ENCODE measurements at regions not wholly inside any gene's neighbourhood (a gene's known extent, or its start where the extent isn't known, plus 50 kb on each side); places are given as distances from the start of the nearest gene placed in this dataset.

- ChIA-PET POLR2A (ENCODE audit: low non-redundant PET) (no interaction called here), CTCF (no interaction called here)
- no peak for TF ChIP-seq CTCF (conservative IDR thresholded peaks at IDR 0.05; ENCODE audit: low read depth)
- DNase-seq (ENCODE audit: low spot score) = no peak
- no peak overlapping the region for H3K27ac ChIP-seq
Observed at GRCh38 chr4:60443796-60444195, 756.3 kb upstream of the ADGRL3 start.

- POLR2A ChIA-PET (ENCODE audit: low non-redundant PET) = no interaction called here
- DNase-seq (ENCODE audit: low spot score) = no peak
- no peak for TF ChIP-seq CTCF (conservative IDR thresholded peaks at IDR 0.05; ENCODE audit: low read depth)
- H3K27ac ChIP-seq = no peak overlapping the region
- CTCF ChIA-PET = no interaction called here
Observed at GRCh38 chr4:60450054-60450453, 750.1 kb upstream of the ADGRL3 start.

GRCh38 chr4:60452266-60452665 lies 747.9 kb upstream of the ADGRL3 start:
- DNase-seq (ENCODE audit: low spot score) = no peak

GRCh38 chr4:60455380-60455779 lies 744.7 kb upstream of the ADGRL3 start:
- no peak overlapping the region for H3K27ac ChIP-seq
- CTCF ChIA-PET = no interaction called here
- DNase-seq (ENCODE audit: low spot score) = no peak
- no peak for TF ChIP-seq CTCF (conservative IDR thresholded peaks at IDR 0.05; ENCODE audit: low read depth)
- POLR2A ChIA-PET (ENCODE audit: low non-redundant PET) = no interaction called here

More at GRCh38 chr4:60452266-60452665, 747.9 kb upstream of the ADGRL3 start:
- ChIA-PET POLR2A (ENCODE audit: low non-redundant PET) (no interaction called here), CTCF (no interaction called here)
- H3K27ac ChIP-seq = no peak overlapping the region
- TF ChIP-seq CTCF (conservative IDR thresholded peaks at IDR 0.05; ENCODE audit: low read depth) = no peak

GRCh38 chr4:60461551-60461950 lies 738.6 kb upstream of the ADGRL3 start:
- CTCF ChIA-PET = interaction anchor here (0.6 kb wide), 1 partner anchor 637 kb away, joined by 3 read pairs; no protein-coding TSS in a partner anchor
- TF ChIP-seq CTCF (conservative IDR thresholded peaks at IDR 0.05; ENCODE audit: low read depth) = no peak
- no peak for DNase-seq (ENCODE audit: low spot score)
- H3K27ac ChIP-seq = no peak overlapping the region
- POLR2A ChIA-PET (ENCODE audit: low non-redundant PET) = no interaction called here

GRCh38 chr4:60463857-60464502 lies 736.1 kb upstream of the ADGRL3 start:
- ChIA-PET POLR2A (ENCODE audit: low non-redundant PET) (no interaction called here), CTCF (no interaction called here)
- no peak for TF ChIP-seq CTCF (conservative IDR thresholded peaks at IDR 0.05; ENCODE audit: low read depth)
- no peak overlapping the region for H3K27ac ChIP-seq
- no peak for DNase-seq (ENCODE audit: low spot score)

Measured in RWPE1 (cell line).